CD4-positive, alpha-beta T cell treated with Interleukin-12 subunit alpha and Interleukin-12 subunit beta, for 1 hour (primary cell): ENCODE measurements at regions not wholly inside any gene's neighbourhood (a gene's known extent, or its start where the extent isn't known, plus 50 kb on each side); places are given as distances from the start of the nearest gene placed in this dataset.
"Not testable (repeated sequence)": the region's sequence is repeated elsewhere in the genome, so short reads cannot be mapped to it uniquely, and the experiment has no call there.

Experiments used
- DNase-seq: peaks from one replicate; pipeline ENCODE4 v3.0.0-alpha.2; 2020

GRCh38 chr21:31530897-31531705 is 128.4 kb upstream of the SOD1 start:
- no peak for DNase-seq

GRCh38 chr21:31530364-31530763 is 129.1 kb upstream of the SOD1 start:
- no peak for DNase-seq

- no peak for DNase-seq
These were observed 130.1 kb upstream of the SOD1 start for GRCh38 chr21:31529406-31529805.

- DNase-seq: no peak
These were observed 133.5 kb upstream of the SOD1 start for GRCh38 chr21:31526040-31526439.

GRCh38 chr21:31524140-31524539 is 135.4 kb upstream of the SOD1 start:
- DNase-seq: no peak

- DNase-seq: no peak
These were observed 138.0 kb upstream of the SOD1 start for GRCh38 chr21:31521515-31521914.

- no peak for DNase-seq
These were observed 138.9 kb upstream of the SOD1 start for GRCh38 chr21:31520561-31521098.

GRCh38 chr21:31518580-31518979 is 140.9 kb upstream of the SOD1 start:
- no peak for DNase-seq

GRCh38 chr21:31517664-31518414 is 141.7 kb upstream of the SOD1 start:
- DNase-seq: no peak

- no peak for DNase-seq
These were observed 144.2 kb upstream of the SOD1 start for GRCh38 chr21:31515253-31515652.

GRCh38 chr21:31514598-31514997 is 144.9 kb upstream of the SOD1 start:
- no peak for DNase-seq

- not testable (repeated sequence) for DNase-seq
These were observed 146.0 kb upstream of the SOD1 start for GRCh38 chr21:31513541-31513940.

GRCh38 chr21:31511999-31512398 is 147.5 kb upstream of the SOD1 start:
- not testable (repeated sequence) for DNase-seq

GRCh38 chr21:31511258-31511657 is 148.2 kb upstream of the SOD1 start:
- no peak for DNase-seq

- peak; percentile 67 for DNase-seq
These were observed 150.1 kb upstream of the SOD1 start for GRCh38 chr21:31509194-31510017.

- no peak for DNase-seq
These were observed 153.5 kb upstream of the SOD1 start for GRCh38 chr21:31505975-31506374.

- DNase-seq: no peak
These were observed 155.6 kb upstream of the SOD1 start for GRCh38 chr21:31503939-31504338.

GRCh38 chr21:31503467-31503866 is 156.0 kb upstream of the SOD1 start:
- DNase-seq: no peak

GRCh38 chr21:31502537-31503143 is 156.9 kb upstream of the SOD1 start:
- DNase-seq: no peak

- no peak for DNase-seq
These were observed 157.6 kb upstream of the SOD1 start for GRCh38 chr21:31501926-31502325.

- DNase-seq: no peak
These were observed 156.9 kb upstream of the TIAM1 start for GRCh38 chr21:31500982-31501381.

- no peak for DNase-seq
These were observed 156.0 kb upstream of the TIAM1 start for GRCh38 chr21:31500071-31500470.

- DNase-seq: no peak
These were observed 154.9 kb upstream of the TIAM1 start for GRCh38 chr21:31498985-31499384.
